SK-N-SH (cell line): ENCODE measurements at regions not wholly inside any gene's neighbourhood (a gene's known extent, or its start where the extent isn't known, plus 50 kb on each side); places are given as distances from the start of the nearest gene placed in this dataset.

Source experiments
- CTCF ChIA-PET: fragments of 300-600, 350-600 bp; formaldehyde crosslinking; extraction: SDS; loops from one replicate; lab custom pipeline; 2021; lab: Yijun Ruan, JAX
- POLR2A ChIA-PET: fragments of 350-600 bp; sonication (Branson Sonifier 250); formaldehyde crosslinking; extraction: SDS; loops from one replicate; lab custom pipeline; 2020; ENCODE audit warnings: antibody characterized with exemption, inconsistent platforms; lab: Yijun Ruan, JAX
- DNase-seq: peaks from one replicate; pipeline ENCODE4 v3.0.0; 2012
- H2AFZ ChIP-seq: fragments of 200-600 bp; sonication (generic); 2 replicates; pipeline ENCODE4 v1.8.1; 2016; ENCODE audit warnings: antibody characterized with exemption, mild to moderate bottlenecking, low read depth
- H3F3A ChIP-seq: fragments of 200-600 bp; sonication (generic); replicated peaks from 2 replicates; pipeline ENCODE3; 2016; ENCODE audit warnings: antibody characterized with exemption, mild to moderate bottlenecking; ENCODE audit not compliant: insufficient read depth
- H3K27ac ChIP-seq, 2 experiments: fragments of 200-500 bp in 1 of 2; fragments of 200-600 bp in 1 of 2; sonication (Bioruptor generic) in 1 of 2; sonication (generic), shearing (Covaris generic) in 1 of 2; 2 replicates each; pipeline versions ENCODE4 v1.5.1 to v1.6.1; 2014 to 2016; ENCODE audit warnings: low read depth in 2 of 2, inconsistent platforms in 1 of 2, low read length in 1 of 2, mild to moderate bottlenecking in 1 of 2, mixed read lengths in 1 of 2
- H3K27me3 ChIP-seq: fragments of 200-600 bp; sonication (generic), shearing (Covaris generic); 2 replicates; pipeline ENCODE4 v1.6.1; 2016; ENCODE audit warnings: mixed run types; ENCODE audit not compliant: insufficient read depth
- H3K36me3 ChIP-seq, 2 experiments: fragments of 200-500 bp in 1 of 2; fragments of 200-600 bp in 1 of 2; sonication (Bioruptor generic) in 1 of 2; sonication (generic) in 1 of 2; replicated peaks in 1 of 2; 2 replicates each; pipeline versions ENCODE3 to v1.5.1; 2014 to 2016; ENCODE audit warnings: low read length in 1 of 2, mild to moderate bottlenecking in 1 of 2; ENCODE audit not compliant: insufficient read depth in 2 of 2, control insufficient read depth in 1 of 2
- H3K4me1 ChIP-seq, 2 experiments: fragments of 200-500 bp in 1 of 2; fragments of 200-600 bp in 1 of 2; sonication (Bioruptor generic) in 1 of 2; sonication (generic), shearing (Covaris generic) in 1 of 2; 2 replicates each; pipeline versions ENCODE4 v1.5.1 to v1.6.1; 2014 to 2016; ENCODE audit warnings: low read depth in 1 of 2, low read length in 1 of 2, mixed run types in 1 of 2; ENCODE audit not compliant: insufficient read depth in 2 of 2, control insufficient read depth in 1 of 2
- H3K4me2 ChIP-seq: fragments of 200-600 bp; sonication (generic), shearing (Covaris generic); 2 replicates; pipeline ENCODE4 v1.6.1; 2017; ENCODE audit warnings: mixed run types
- H3K4me3 ChIP-seq, 2 experiments: fragments of 200-500 bp in 1 of 2; fragments of 200-600 bp in 1 of 2; sonication (Bioruptor generic) in 1 of 2; sonication (generic), shearing (Covaris generic) in 1 of 2; 2 replicates each; pipeline versions ENCODE4 v1.5.1 to v1.8.1; 2014 to 2016; ENCODE audit warnings: low read depth in 2 of 2, inconsistent platforms in 1 of 2, low read length in 1 of 2, mild to moderate bottlenecking in 1 of 2, mixed read lengths in 1 of 2, moderate library complexity in 1 of 2
- H3K79me2 ChIP-seq: fragments of 200-600 bp; sonication (generic); 2 replicates; pipeline ENCODE4 v1.8.1; 2017; ENCODE audit warnings: mild to moderate bottlenecking; ENCODE audit not compliant: insufficient read depth
- H3K9ac ChIP-seq: fragments of 200-600 bp; sonication (generic); 2 replicates; pipeline ENCODE4 v1.6.1; 2017; ENCODE audit warnings: mixed run types
- H3K9me2 ChIP-seq: fragments of 200-600 bp; sonication (generic); 2 replicates; pipeline ENCODE4 v1.6.1; 2017; ENCODE audit warnings: mixed run types
- H3K9me3 ChIP-seq: fragments of 200-600 bp; sonication (generic); 2 replicates; pipeline ENCODE4 v1.6.1; 2017; ENCODE audit warnings: mixed run types, mild to moderate bottlenecking, moderate library complexity
- H4K20me1 ChIP-seq: fragments of 200-600 bp; sonication (generic); 2 replicates; pipeline ENCODE4 v1.6.1; 2017; ENCODE audit warnings: mild to moderate bottlenecking, mixed run types; ENCODE audit not compliant: insufficient read depth
- ELF1 ChIP-seq: IDR thresholded peaks from 2 replicates; pipeline ENCODE4 v1.4.0; 2012
- EZH2phosphoT487 ChIP-seq: fragments of 200-600 bp; sonication (generic); IDR thresholded peaks from 2 replicates; pipeline ENCODE4 v1.6.1; 2017; ENCODE audit warnings: low read depth, mixed run types, mild to moderate bottlenecking, antibody characterized with exemption, moderate library complexity, borderline replicate concordance
- FOSL2 ChIP-seq: IDR thresholded peaks from 2 replicates; pipeline ENCODE4 v1.4.0; 2012; ENCODE audit warnings: low read depth, mild to moderate bottlenecking, moderate library complexity, borderline replicate concordance
- FOXJ3 ChIP-seq: sonication (generic); formaldehyde crosslinking; IDR thresholded peaks from 2 replicates; pipeline ENCODE4 v1.5.1; 2020; ENCODE audit warnings: mild to moderate bottlenecking, missing genetic modification reagents
- GABPA ChIP-seq: IDR thresholded peaks from 2 replicates; pipeline ENCODE4 v1.4.0; 2012; ENCODE audit warnings: low read depth, mild to moderate bottlenecking
- MXI1 ChIP-seq: IDR thresholded peaks from 2 replicates; pipeline ENCODE4 v1.6.1; 2012; ENCODE audit warnings: mild to moderate bottlenecking, low read depth, low read length, improper control_type of control experiment
- SIN3A ChIP-seq: IDR thresholded peaks from 2 replicates; pipeline ENCODE4 v1.6.1; 2012; ENCODE audit warnings: low read depth, mild to moderate bottlenecking, low read length, moderate library complexity, borderline replicate concordance
- SMC3 ChIP-seq: IDR thresholded peaks from 2 replicates; pipeline ENCODE4 v1.6.1; 2012; ENCODE audit warnings: low read depth, low read length, improper control_type of control experiment
- TCF12 ChIP-seq: IDR thresholded peaks from 2 replicates; pipeline ENCODE4 v1.4.0; 2012
- YY1 ChIP-seq: IDR thresholded peaks from 2 replicates; pipeline ENCODE4 v1.4.0; 2012; ENCODE audit warnings: low read depth, mild to moderate bottlenecking
- WGBS: methylation state at CpG from one replicate; pipeline ENCODE4 v1.1.6; 2017; ENCODE audit warnings: low lambda C conversion rate; 5-methylcytosine and 5-hydroxymethylcytosine counted together
- TF ChIP-seq, protein P1 (sequence below): fragments of 200-600 bp; sonication (generic); IDR thresholded peaks from 2 replicates; pipeline ENCODE4 v1.6.1; 2017; ENCODE audit warnings: antibody characterized with exemption, mild to moderate bottlenecking, moderate library complexity
- TF ChIP-seq, protein P2 (sequence below): IDR thresholded peaks from 2 replicates; pipeline ENCODE4 v1.4.0; 2012; ENCODE audit warnings: low read depth, borderline replicate concordance
- TF ChIP-seq, protein P3 (sequence below): fragments of 150-350 bp; IDR thresholded peaks from 2 replicates; pipeline ENCODE4 v1.6.1; 2016; ENCODE audit warnings: mild to moderate bottlenecking, low read depth, low read length

DNA sequence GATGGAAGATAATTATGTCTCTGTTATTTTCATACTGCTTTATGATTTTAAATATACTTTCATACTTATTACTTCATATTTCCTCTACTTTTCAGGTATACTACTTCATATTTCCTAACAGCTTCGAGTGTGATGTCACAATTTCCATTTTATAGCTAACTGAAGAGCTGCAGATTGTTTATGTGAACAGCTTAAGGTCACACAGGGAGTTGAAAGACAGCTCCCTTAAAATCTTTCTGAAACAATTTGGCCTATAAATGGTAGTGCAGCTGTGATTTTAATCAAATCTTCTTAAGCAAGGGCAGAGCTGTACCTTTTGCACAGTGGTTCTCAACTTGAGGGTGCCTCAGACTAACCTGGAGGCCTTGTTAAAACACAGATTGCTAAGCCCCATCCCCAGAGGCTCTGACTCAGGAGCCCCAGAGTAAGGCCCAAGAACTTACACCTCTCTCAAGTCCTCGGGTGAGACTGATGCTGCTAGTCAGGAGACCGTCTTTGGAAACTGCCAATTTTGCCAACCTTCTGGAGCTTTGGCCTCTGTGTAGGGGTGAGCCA, 347.0 kb upstream of the HSF2 start:
- H3K9me3 ChIP-seq: no peaks in the 10 kb centered on the region
- H3K9ac ChIP-seq: no peak overlapping the region
- ChIA-PET CTCF (interaction anchor here (2.5 kb wide), 1 partner anchor 9 kb away, joined by 9 read pairs; no protein-coding TSS in a partner anchor), POLR2A (no interaction called here)
- H3K4me1 ChIP-seq: no peaks in the 10 kb centered on the region; a peak in 1 of 4 replicates
- H3F3A ChIP-seq: no peaks in the 10 kb centered on the region
- H3K4me2 ChIP-seq: no peak overlapping the region
- WGBS: 55% methylated on average over 3 of the region's 3 CpGs
- H3K79me2 ChIP-seq: no peaks in the 10 kb centered on the region
- no peak for DNase-seq
- H3K36me3 ChIP-seq: no peaks in the 10 kb centered on the region
- H3K27me3 ChIP-seq: no peaks in the 10 kb centered on the region
- no peak overlapping the region for H3K27ac ChIP-seq
- no peaks in the 10 kb centered on the region for H3K9me2 ChIP-seq
- H4K20me1 ChIP-seq: no peaks in the 10 kb centered on the region
- H3K4me3 ChIP-seq: no peak overlapping the region
- H2AFZ ChIP-seq: no peak overlapping the region
- TF ChIP-seq, protein P1, sequence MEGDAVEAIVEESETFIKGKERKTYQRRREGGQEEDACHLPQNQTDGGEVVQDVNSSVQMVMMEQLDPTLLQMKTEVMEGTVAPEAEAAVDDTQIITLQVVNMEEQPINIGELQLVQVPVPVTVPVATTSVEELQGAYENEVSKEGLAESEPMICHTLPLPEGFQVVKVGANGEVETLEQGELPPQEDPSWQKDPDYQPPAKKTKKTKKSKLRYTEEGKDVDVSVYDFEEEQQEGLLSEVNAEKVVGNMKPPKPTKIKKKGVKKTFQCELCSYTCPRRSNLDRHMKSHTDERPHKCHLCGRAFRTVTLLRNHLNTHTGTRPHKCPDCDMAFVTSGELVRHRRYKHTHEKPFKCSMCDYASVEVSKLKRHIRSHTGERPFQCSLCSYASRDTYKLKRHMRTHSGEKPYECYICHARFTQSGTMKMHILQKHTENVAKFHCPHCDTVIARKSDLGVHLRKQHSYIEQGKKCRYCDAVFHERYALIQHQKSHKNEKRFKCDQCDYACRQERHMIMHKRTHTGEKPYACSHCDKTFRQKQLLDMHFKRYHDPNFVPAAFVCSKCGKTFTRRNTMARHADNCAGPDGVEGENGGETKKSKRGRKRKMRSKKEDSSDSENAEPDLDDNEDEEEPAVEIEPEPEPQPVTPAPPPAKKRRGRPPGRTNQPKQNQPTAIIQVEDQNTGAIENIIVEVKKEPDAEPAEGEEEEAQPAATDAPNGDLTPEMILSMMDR: no peak
- no peak for TF ChIP-seq MXI1
- no peak for TF ChIP-seq YY1
- TF ChIP-seq ELF1: no peak
- TF ChIP-seq SIN3A: no peak

DNA sequence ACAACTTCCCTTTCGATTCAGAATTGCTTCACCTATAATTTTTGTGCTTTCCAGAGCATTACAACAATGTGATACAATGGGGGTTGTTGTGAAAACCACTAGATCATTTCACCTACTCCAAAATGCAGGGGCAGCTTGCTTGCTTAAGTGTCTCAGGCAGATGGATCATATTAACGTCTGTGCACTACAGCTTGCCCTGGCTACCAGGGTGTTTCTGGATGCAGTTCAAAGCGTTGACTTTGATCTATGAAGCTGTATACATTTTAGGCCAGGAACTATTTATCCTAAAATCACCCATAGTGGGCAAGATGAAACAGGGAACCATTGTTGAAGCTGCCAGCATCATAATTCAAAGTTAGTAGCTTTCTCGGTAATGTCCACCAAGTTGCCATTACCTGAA, 339.5 kb upstream of the HSF2 start:
- peaks cover 0 to 2% of the 10 kb centered on the region in 2 experiments; a peak in 1 of 4 replicates for H3K4me1 ChIP-seq
- ChIA-PET CTCF (interaction anchor here (1.5 kb wide), 1 partner anchor 18 kb away, joined by 3 read pairs; no protein-coding TSS in a partner anchor), POLR2A (no interaction called here)
- no peak overlapping the region for H3K4me2 ChIP-seq
- H2AFZ ChIP-seq: peak overlapping the region; percentile 70; the same call in 1 of the 2 replicates
- no peaks in the 10 kb centered on the region for H3K27me3 ChIP-seq
- H3K79me2 ChIP-seq: no peaks in the 10 kb centered on the region
- H3K9me2 ChIP-seq: no peaks in the 10 kb centered on the region
- H3K4me3 ChIP-seq: no peak overlapping the region
- H3K9me3 ChIP-seq: no peaks in the 10 kb centered on the region
- H4K20me1 ChIP-seq: no peaks in the 10 kb centered on the region
- no peak overlapping the region for H3K27ac ChIP-seq
- peak; percentile 5 for DNase-seq
- no peaks in the 10 kb centered on the region for H3F3A ChIP-seq
- H3K36me3 ChIP-seq: no peaks in the 10 kb centered on the region
- TF ChIP-seq SMC3 (no peak), GABPA (no peak), YY1 (no peak), FOXJ3 (no peak), EZH2phosphoT487 (no peak), FOSL2 (no peak), TCF12 (0 out of 2 replicates have a peak, but pooled peaks have one; percentile 28)
- TF ChIP-seq, protein P2, sequence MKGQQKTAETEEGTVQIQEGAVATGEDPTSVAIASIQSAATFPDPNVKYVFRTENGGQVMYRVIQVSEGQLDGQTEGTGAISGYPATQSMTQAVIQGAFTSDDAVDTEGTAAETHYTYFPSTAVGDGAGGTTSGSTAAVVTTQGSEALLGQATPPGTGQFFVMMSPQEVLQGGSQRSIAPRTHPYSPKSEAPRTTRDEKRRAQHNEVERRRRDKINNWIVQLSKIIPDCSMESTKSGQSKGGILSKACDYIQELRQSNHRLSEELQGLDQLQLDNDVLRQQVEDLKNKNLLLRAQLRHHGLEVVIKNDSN: no peak
- TF ChIP-seq, protein P3, sequence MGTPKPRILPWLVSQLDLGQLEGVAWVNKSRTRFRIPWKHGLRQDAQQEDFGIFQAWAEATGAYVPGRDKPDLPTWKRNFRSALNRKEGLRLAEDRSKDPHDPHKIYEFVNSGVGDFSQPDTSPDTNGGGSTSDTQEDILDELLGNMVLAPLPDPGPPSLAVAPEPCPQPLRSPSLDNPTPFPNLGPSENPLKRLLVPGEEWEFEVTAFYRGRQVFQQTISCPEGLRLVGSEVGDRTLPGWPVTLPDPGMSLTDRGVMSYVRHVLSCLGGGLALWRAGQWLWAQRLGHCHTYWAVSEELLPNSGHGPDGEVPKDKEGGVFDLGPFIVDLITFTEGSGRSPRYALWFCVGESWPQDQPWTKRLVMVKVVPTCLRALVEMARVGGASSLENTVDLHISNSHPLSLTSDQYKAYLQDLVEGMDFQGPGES: no peak
- 41% methylated on average over 3 of the region's 4 CpGs for WGBS
- H3K9ac ChIP-seq: no peak overlapping the region
